Testis (tissue), 2 donors: ENCODE measurements at regions not wholly inside any gene's neighbourhood (a gene's known extent, or its start where the extent isn't known, plus 50 kb on each side); places are given as distances from the start of the nearest gene placed in this dataset.

Experiments used
- DNase-seq: peaks from one replicate; pipeline ENCODE4 v3.0.0-alpha.2; 2019
- H3K27ac ChIP-seq, 2 donors: fragments of 200-600 bp; sonication (generic); one replicate each; pipeline ENCODE4 v1.5.1; 2019
- H3K27me3 ChIP-seq: fragments of 200-600 bp; sonication (generic); one replicate; pipeline ENCODE4 v1.5.1; 2019
- H3K36me3 ChIP-seq: fragments of 200-600 bp; sonication (generic); one replicate; pipeline ENCODE4 v1.5.1; 2017; ENCODE audit warnings: low read depth; ENCODE audit errors: missing control alignments
- H3K4me1 ChIP-seq: fragments of 200-600 bp; sonication (generic); one replicate; pipeline ENCODE4 v1.5.1; 2019
- H3K4me3 ChIP-seq, 2 donors: fragments of 200-600 bp; sonication (generic); one replicate each; pipeline ENCODE4 v1.5.1; 2017 to 2019
- H3K9me3 ChIP-seq: fragments of 200-600 bp; sonication (generic); one replicate; pipeline ENCODE4 v1.5.1; 2017
- POLR2A ChIP-seq: fragments of 450-650 bp; IDR thresholded peaks from one replicate; pipeline ENCODE4 v1.6.1; 2017; ENCODE audit warnings: antibody characterized with exemption, mild to moderate bottlenecking, moderate library complexity
- WGBS, 2 donors: methylation state at CpG; one replicate each; pipeline ENCODE4 v1.1.5; 2018; 5-methylcytosine and 5-hydroxymethylcytosine counted together
- intact Hi-C: fragments of 100-400 bp; cut with DNase I; formaldehyde crosslinking; loops from one replicate; pipeline ENCODE4 v1.15.1; 2023; ENCODE audit warnings: low total_unique reads
- TF ChIP-seq, protein P1 (sequence below), 3 experiments: fragments of 450-650 bp in 2 of 3; fragments of 200-600 bp in 1 of 3; sonication (generic) in 1 of 3; IDR thresholded peaks; one replicate each; pipeline ENCODE4 v1.5.1; 2016 to 2019; ENCODE audit warnings: antibody characterized with exemption in 3 of 3, mild to moderate bottlenecking in 2 of 3, moderate library complexity in 1 of 3

DNA sequence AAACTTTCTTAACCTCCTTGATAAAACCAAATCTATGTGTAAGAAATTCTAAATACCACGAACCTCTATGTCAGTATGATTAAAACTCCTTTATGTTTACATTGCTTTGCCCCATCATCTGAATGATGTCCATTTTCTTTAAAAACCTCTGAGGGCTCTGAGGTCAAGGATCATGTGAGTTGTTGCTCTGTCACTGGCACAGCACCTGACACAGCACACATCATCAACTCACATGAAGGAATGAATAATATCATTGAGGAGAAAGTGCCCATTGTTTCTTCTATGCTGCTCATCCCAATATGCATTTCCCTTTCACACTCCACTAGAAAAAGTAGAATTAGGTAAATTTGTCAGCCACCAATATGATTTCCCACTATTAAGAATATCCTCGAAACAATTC, 1178.7 kb upstream of the NRXN1 start:
- Histone ChIP-seq H3K9me3 (no peaks in the 10 kb centered on the region), H3K36me3 (no peaks in the 10 kb centered on the region), H3K4me3 (no peak overlapping the region), H3K27me3 (no peaks in the 10 kb centered on the region), H3K27ac (no peak overlapping the region), H3K4me1 (no peaks in the 10 kb centered on the region)
- WGBS, 2 donors, result 87 to 97% methylated on average over 2 of the region's 2 CpGs
- no peak for TF ChIP-seq POLR2A
- TF ChIP-seq, protein P1, sequence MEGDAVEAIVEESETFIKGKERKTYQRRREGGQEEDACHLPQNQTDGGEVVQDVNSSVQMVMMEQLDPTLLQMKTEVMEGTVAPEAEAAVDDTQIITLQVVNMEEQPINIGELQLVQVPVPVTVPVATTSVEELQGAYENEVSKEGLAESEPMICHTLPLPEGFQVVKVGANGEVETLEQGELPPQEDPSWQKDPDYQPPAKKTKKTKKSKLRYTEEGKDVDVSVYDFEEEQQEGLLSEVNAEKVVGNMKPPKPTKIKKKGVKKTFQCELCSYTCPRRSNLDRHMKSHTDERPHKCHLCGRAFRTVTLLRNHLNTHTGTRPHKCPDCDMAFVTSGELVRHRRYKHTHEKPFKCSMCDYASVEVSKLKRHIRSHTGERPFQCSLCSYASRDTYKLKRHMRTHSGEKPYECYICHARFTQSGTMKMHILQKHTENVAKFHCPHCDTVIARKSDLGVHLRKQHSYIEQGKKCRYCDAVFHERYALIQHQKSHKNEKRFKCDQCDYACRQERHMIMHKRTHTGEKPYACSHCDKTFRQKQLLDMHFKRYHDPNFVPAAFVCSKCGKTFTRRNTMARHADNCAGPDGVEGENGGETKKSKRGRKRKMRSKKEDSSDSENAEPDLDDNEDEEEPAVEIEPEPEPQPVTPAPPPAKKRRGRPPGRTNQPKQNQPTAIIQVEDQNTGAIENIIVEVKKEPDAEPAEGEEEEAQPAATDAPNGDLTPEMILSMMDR (IDR thresholded peaks at IDR 0.05), result no peak
- DNase-seq, result no peak
- intact Hi-C loops, result no loop called here

DNA sequence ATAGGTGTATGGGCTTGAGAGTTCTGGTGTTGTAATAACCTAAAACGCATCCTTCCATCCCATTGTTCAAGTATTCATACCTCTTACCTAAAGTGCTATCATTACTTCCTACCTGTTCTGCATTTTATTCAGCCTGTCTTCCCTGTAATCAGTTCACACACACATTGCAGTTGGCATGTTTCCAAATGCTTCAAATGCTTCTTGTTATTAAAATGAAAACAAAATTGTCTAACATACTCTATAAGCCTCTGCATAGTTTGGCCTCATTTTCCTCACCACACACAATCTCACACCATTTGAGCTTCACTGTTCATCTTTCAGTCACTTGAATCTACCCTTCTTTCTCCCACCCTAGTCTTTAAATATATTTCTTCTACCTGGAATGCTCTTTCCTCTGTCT, 1178.2 kb upstream of the NRXN1 start:
- intact Hi-C loops, result no loop called here
- Histone ChIP-seq H3K4me3 (no peak overlapping the region), H3K4me1 (no peaks in the 10 kb centered on the region), H3K27me3 (no peaks in the 10 kb centered on the region), H3K27ac (no peak overlapping the region), H3K9me3 (no peaks in the 10 kb centered on the region), H3K36me3 (no peaks in the 10 kb centered on the region)
- WGBS, 2 donors, result 77 to 81% methylated on average over 1 of the region's 1 CpG
- TF ChIP-seq, protein P1 (IDR thresholded peaks at IDR 0.05), result no peak
- no peak for TF ChIP-seq POLR2A
- DNase-seq, result no peak

DNA sequence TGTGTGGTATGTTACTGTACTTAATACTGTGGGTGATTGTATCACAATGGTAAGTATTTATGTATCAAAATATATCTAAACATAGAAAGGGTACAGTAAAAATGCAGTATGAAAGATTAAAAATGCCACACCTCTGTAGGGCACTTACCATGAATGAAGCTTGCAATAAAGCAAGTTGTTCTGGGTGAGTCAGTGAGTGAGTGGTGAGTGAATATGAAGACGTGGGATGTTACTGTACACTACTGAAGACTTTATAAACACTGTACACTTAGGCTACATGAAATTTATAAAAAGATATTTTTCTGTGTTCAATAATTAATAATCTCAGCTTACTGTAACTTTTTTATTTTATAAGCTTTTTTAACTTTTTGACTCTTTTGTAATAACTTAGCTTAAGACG, 1162.4 kb upstream of the NRXN1 start:
- H3K36me3 ChIP-seq, result no peaks in the 10 kb centered on the region
- intact Hi-C loops, result no loop called here

DNA sequence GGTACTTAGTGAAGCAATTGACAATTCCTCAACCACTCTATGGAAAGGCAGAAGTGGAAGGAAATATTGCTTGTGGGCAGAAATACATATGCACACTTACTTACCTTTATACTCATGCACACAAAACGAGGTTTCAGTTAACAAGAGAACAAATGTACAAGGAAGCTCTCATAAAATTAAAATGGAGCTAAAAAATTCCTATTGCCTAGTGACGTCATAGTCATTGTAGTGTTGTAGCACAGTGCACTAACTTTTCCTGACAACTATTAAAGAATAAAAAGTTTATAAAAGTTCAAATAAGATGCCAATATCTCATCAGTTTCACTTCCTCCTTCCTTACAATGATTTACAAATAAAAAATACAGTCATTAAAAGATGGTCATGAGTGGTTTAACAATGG, 1161.9 kb upstream of the NRXN1 start:
- 70 to 93% methylated on average over 2 of the region's 2 CpGs for whole genome bisulfite sequencing, 2 donors

More for the DNA sequence above, 1162.4 kb upstream of the NRXN1 start:
- Histone ChIP-seq H3K9me3 (no peaks in the 10 kb centered on the region), H3K27ac (no peak overlapping the region), H3K4me1 (no peaks in the 10 kb centered on the region), H3K27me3 (no peaks in the 10 kb centered on the region), H3K4me3 (no peak overlapping the region)
- TF ChIP-seq, protein P1 (IDR thresholded peaks at IDR 0.05), result no peak
- no peak for TF ChIP-seq POLR2A
- 92% methylated on average over 2 of the region's 2 CpGs for WGBS, 2 donors
- DNase-seq, result no peak

DNA sequence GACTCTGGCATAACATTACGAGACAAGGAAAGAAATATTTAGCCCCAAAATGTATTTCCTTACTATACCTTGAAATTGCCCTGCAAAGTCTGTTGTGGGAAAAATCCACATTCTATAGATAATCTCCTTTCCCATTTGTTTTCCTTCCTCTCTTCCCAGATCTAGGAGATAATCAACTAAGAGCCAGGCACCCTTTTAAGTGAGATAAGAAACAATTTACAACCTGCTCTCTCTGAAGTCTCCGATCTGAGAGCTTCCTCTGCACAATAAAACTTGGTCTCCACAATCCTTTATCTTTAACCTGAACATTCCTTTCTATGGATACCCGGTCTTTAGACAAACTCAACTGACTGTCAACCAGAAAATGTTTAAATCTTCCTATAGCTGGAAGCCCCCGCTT, 1160.7 kb upstream of the NRXN1 start:
- no peak for TF ChIP-seq POLR2A
- TF ChIP-seq, protein P1 (IDR thresholded peaks at IDR 0.05), result no peak
- Histone ChIP-seq H3K9me3 (no peaks in the 10 kb centered on the region), H3K4me1 (no peaks in the 10 kb centered on the region), H3K4me3 (no peak overlapping the region), H3K27me3 (no peaks in the 10 kb centered on the region), H3K27ac (no peak overlapping the region), H3K36me3 (no peaks in the 10 kb centered on the region)
- intact Hi-C loops, result no loop called here
- 37 to 42% methylated on average over 4 of the region's 4 CpGs for WGBS, 2 donors
- DNase-seq, result no peak

More for the DNA sequence above, 1161.9 kb upstream of the NRXN1 start:
- H3K27me3 ChIP-seq, result no peaks in the 10 kb centered on the region
- intact Hi-C loops, result no loop called here
- TF ChIP-seq POLR2A, result no peak
- TF ChIP-seq, protein P1 (IDR thresholded peaks at IDR 0.05), result no peak
- no peak overlapping the region for H3K27ac ChIP-seq
- no peak for DNase-seq
- H3K4me3 ChIP-seq, result no peak overlapping the region
- H3K36me3 ChIP-seq, result no peaks in the 10 kb centered on the region
- H3K9me3 ChIP-seq, result no peaks in the 10 kb centered on the region
- no peaks in the 10 kb centered on the region for H3K4me1 ChIP-seq
